Spleen (tissue), 11 donors: ENCODE measurements at regions not wholly inside any gene's neighbourhood (a gene's known extent, or its start where the extent isn't known, plus 50 kb on each side); places are given as distances from the start of the nearest gene placed in this dataset.

Experiments
- DNase-seq: peaks from one replicate; pipeline ENCODE4 v3.0.0-alpha.2; 2020
- H3K27ac ChIP-seq, 8 donors: fragments of 200-600 bp; sonication (generic) in 7 of 8; 1 replicate in 4 of 8; 2 replicates in 4 of 8; pipeline versions ENCODE4 v1.5.0 to v1.8.0; 2016 to 2021; ENCODE audit warnings: inconsistent platforms in 4 of 8, mild to moderate bottlenecking in 4 of 8, moderate library complexity in 1 of 8
- H3K27me3 ChIP-seq, 7 donors: fragments of 200-600 bp; sonication (generic) in 6 of 7; replicated peaks in 1 of 7; 1 replicate in 4 of 7; 2 replicates in 3 of 7; pipeline versions ENCODE4 v1.5.0 to v1.8.0; 2016 to 2021; ENCODE audit warnings: inconsistent platforms in 3 of 7, mild to moderate bottlenecking in 1 of 7
- H3K36me3 ChIP-seq, 6 donors: fragments of 200-600 bp; sonication (generic) in 5 of 6; 1 replicate in 4 of 6; 2 replicates in 2 of 6; pipeline versions ENCODE4 v1.5.0 to v1.8.0; 2016 to 2021; ENCODE audit warnings: inconsistent platforms in 2 of 6
- H3K4me1 ChIP-seq, 6 donors: fragments of 200-600 bp; sonication (generic) in 5 of 6; 1 replicate in 3 of 6; 2 replicates in 3 of 6; pipeline versions ENCODE4 v1.5.0 to v1.8.0; 2016 to 2021; ENCODE audit warnings: inconsistent platforms in 3 of 6
- H3K4me3 ChIP-seq, 8 donors: fragments of 200-600 bp; sonication (generic) in 7 of 8; 1 replicate in 4 of 8; 2 replicates in 4 of 8; pipeline versions ENCODE4 v1.5.0 to v1.8.0; 2016 to 2021; ENCODE audit warnings: inconsistent platforms in 4 of 8, mild to moderate bottlenecking in 4 of 8, moderate library complexity in 2 of 8
- H3K9me3 ChIP-seq, 8 donors: fragments of 200-600 bp; sonication (generic) in 7 of 8; 1 replicate in 4 of 8; 2 replicates in 4 of 8; pipeline versions ENCODE4 v1.5.0 to v1.8.0; 2016 to 2021; ENCODE audit warnings: inconsistent platforms in 4 of 8
- POLR2A ChIP-seq, 3 donors: fragments of 450-650 bp; IDR thresholded peaks; one replicate each; pipeline ENCODE4 v1.5.1; 2017; ENCODE audit warnings: antibody characterized with exemption in 3 of 3, mild to moderate bottlenecking in 1 of 3
- POLR2AphosphoS5 ChIP-seq, 3 donors: sonication (generic); formaldehyde crosslinking; IDR thresholded peaks; one replicate each; pipeline ENCODE4 v1.5.1; 2017; ENCODE audit warnings: antibody characterized with exemption in 3 of 3
- WGBS, 5 donors: extraction: QIAGEN DNeasy Blood & Tissue Kit in 3 of 5; methylation state at CpG; one replicate each; pipeline versions ENCODE4 v1.1.5 to v1.1.7; 2013 to 2018; 5-methylcytosine and 5-hydroxymethylcytosine counted together
- intact Hi-C: fragments of 100-400 bp; cut with DNase I; formaldehyde crosslinking; loops from one replicate; pipeline ENCODE4 v1.15.0; 2023; ENCODE audit warnings: low total_unique reads
- TF ChIP-seq, protein P1 (sequence below), 11 experiments: fragments of 200-600 bp in 7 of 11; fragments of 450-650 bp in 4 of 11; sonication (generic) in 4 of 11; IDR thresholded peaks in 8 of 11; conservative IDR thresholded peaks in 3 of 11; 1 replicate in 7 of 11; 2 replicates in 4 of 11; pipeline versions ENCODE4 v1.4.0 to v1.8.0; 2016 to 2021; ENCODE audit warnings: antibody characterized with exemption in 11 of 11, inconsistent platforms in 4 of 11, mild to moderate bottlenecking in 1 of 11
- donor health status: healthy with polysubstance abuse.
- donor health status: DM: no; HTN: no; CAD: no; lungs with moderate emphysema.
- donor health status: DM: no; HTN: no; CAD: no.
- donor health status: Bipolar disorder and iron deficiency.
- donor health status: healthy.
- donor health status: DM: no; HTN: no; CAD: no.
- donor health status: DM: yes; HTN: yes; CAD: no.

- no peak for DNase-seq
- H3K36me3 ChIP-seq, result no peaks in the 10 kb centered on the region
- H3K27ac ChIP-seq, result no peak overlapping the region
- H3K4me3 ChIP-seq, result no peak overlapping the region
- WGBS, 5 donors, result 59 to 75% (median 68%) methylated on average over 11 to 12 of the region's 12 CpGs
- H3K4me1 ChIP-seq, result no peaks in the 10 kb centered on the region
- TF ChIP-seq POLR2A (IDR thresholded peaks at IDR 0.05) (no peak), POLR2AphosphoS5 (IDR thresholded peaks at IDR 0.05) (no peak)
- TF ChIP-seq, protein P1, sequence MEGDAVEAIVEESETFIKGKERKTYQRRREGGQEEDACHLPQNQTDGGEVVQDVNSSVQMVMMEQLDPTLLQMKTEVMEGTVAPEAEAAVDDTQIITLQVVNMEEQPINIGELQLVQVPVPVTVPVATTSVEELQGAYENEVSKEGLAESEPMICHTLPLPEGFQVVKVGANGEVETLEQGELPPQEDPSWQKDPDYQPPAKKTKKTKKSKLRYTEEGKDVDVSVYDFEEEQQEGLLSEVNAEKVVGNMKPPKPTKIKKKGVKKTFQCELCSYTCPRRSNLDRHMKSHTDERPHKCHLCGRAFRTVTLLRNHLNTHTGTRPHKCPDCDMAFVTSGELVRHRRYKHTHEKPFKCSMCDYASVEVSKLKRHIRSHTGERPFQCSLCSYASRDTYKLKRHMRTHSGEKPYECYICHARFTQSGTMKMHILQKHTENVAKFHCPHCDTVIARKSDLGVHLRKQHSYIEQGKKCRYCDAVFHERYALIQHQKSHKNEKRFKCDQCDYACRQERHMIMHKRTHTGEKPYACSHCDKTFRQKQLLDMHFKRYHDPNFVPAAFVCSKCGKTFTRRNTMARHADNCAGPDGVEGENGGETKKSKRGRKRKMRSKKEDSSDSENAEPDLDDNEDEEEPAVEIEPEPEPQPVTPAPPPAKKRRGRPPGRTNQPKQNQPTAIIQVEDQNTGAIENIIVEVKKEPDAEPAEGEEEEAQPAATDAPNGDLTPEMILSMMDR (IDR thresholded peaks at IDR 0.05 in 8 of 11, conservative IDR thresholded peaks at IDR 0.05 in 3 of 11), result no peak
- intact Hi-C loops, result no loop called here
- H3K9me3 ChIP-seq, result peaks cover 0 to 6% (median 0%) of the 10 kb centered on the region in 8 donors
- H3K27me3 ChIP-seq, result peaks cover 0 to 18% (median 0%) of the 10 kb centered on the region in 7 donors
These were observed 213.2 kb upstream of the SOX1 start for GRCh38 chr13:111853721-111854120.

- Histone ChIP-seq H3K36me3 (no peaks in the 10 kb centered on the region), H3K27ac (no peak overlapping the region), H3K9me3 (peaks cover 0 to 6% (median 0%) of the 10 kb centered on the region in 8 donors), H3K4me1 (no peaks in the 10 kb centered on the region), H3K4me3 (no peak overlapping the region), H3K27me3 (peaks cover 0 to 18% (median 0%) of the 10 kb centered on the region in 7 donors)
- intact Hi-C loops, result no loop called here
- WGBS, 5 donors, result 57 to 70% (median 68%) methylated on average over 13 of the region's 13 CpGs
- TF ChIP-seq, protein P1 (IDR thresholded peaks at IDR 0.05 in 8 of 11, conservative IDR thresholded peaks at IDR 0.05 in 3 of 11), result no peak
- no peak for TF ChIP-seq POLR2AphosphoS5 (IDR thresholded peaks at IDR 0.05)
- TF ChIP-seq POLR2A (IDR thresholded peaks at IDR 0.05), result no peak
- no peak for DNase-seq
These were observed 212.5 kb upstream of the SOX1 start for GRCh38 chr13:111854403-111854802.

DNA sequence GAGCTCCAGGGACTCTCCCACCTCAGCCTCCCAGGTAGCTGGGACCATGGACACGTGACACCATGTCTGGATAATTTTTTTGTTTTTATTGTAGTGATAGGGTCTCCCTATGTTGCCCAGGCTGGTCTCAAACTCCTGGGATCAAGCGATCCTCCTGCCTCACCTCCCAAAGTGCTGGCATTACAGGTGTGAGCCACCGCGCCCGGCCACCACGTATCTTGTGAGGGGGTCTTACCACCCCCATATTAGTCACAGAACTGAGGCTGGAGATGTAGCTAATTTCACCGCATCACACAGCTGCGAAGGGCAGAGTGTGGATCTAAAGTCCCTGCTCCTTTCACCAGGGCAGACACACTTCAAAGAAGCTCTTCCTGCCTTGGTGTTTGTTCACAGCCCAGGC, 211.8 kb upstream of the SOX1 start:
- intact Hi-C loops, result no loop called here
- H3K9me3 ChIP-seq, result peaks cover 0 to 7% (median 0%) of the 10 kb centered on the region in 8 donors
- no peak for TF ChIP-seq POLR2AphosphoS5 (IDR thresholded peaks at IDR 0.05)
- TF ChIP-seq, protein P1 (IDR thresholded peaks at IDR 0.05 in 8 of 11, conservative IDR thresholded peaks at IDR 0.05 in 3 of 11), result no peak
- no peak for TF ChIP-seq POLR2A (IDR thresholded peaks at IDR 0.05)
- H3K27me3 ChIP-seq, result peaks cover 0 to 16% (median 0%) of the 10 kb centered on the region in 7 donors
- no peak for DNase-seq
- WGBS, 5 donors, result 87 to 90% (median 87%) methylated on average over 8 of the region's 8 CpGs
- H3K4me3 ChIP-seq, result no peak overlapping the region
- no peak overlapping the region for H3K27ac ChIP-seq
- no peaks in the 10 kb centered on the region for H3K36me3 ChIP-seq
- no peaks in the 10 kb centered on the region for H3K4me1 ChIP-seq

DNA sequence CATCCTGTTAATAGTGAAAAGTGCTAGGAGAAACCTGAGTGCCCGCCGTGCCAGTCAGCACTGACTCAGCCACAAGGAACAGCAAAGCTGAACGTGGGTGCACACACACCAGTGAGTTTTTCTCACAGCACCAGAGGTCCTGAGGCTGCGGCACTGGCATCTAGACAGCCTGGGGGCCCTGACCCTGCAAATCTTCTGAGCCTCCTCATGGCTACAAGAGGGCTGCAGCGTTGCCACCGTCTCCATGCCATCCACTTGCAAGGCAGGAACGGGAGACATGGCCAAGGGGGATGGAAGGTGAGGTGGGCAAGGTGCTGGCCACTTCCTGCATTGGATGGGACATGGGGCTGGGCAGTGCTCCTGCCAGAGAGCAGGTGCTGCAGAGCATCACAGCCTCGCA, 211.2 kb upstream of the SOX1 start:
- TF ChIP-seq, protein P1 (IDR thresholded peaks at IDR 0.05 in 8 of 11, conservative IDR thresholded peaks at IDR 0.05 in 3 of 11), result no peak
- TF ChIP-seq POLR2AphosphoS5 (IDR thresholded peaks at IDR 0.05) (no peak), POLR2A (IDR thresholded peaks at IDR 0.05) (no peak)
- intact Hi-C loops, result no loop called here
- H3K9me3 ChIP-seq, result peaks cover 0 to 13% (median 2%) of the 10 kb centered on the region in 8 donors
- DNase-seq, result no peak
- no peaks in the 10 kb centered on the region for H3K36me3 ChIP-seq
- H3K4me1 ChIP-seq, result no peaks in the 10 kb centered on the region
- no peak overlapping the region for H3K4me3 ChIP-seq
- 77 to 88% (median 84%) methylated on average over 8 of the region's 8 CpGs for WGBS, 5 donors
- H3K27me3 ChIP-seq, result peaks cover 0 to 16% (median 0%) of the 10 kb centered on the region in 7 donors
- no peak overlapping the region for H3K27ac ChIP-seq
